ENCODE measurements at regions not wholly inside any gene's neighbourhood (a gene's known extent, or its start where the extent isn't known, plus 50 kb on each side); places are given as distances from the start of the nearest gene placed in this dataset.

GRCh38 chr12:43066471-43066870 lies 476.9 kb upstream of the PRICKLE1 start:
- intact Hi-C loops (cut with DNase I; ENCODE audit: low total_unique reads): no loop called here
- TF ChIP-seq POLR2A (IDR thresholded peaks at IDR 0.05): no peak
- no peak for TF ChIP-seq CTCF (IDR thresholded peaks at IDR 0.05)
- DNase-seq (ENCODE audit: low spot score in 2 of 2): no peak
- no peak overlapping the region for H3K4me3 ChIP-seq (ENCODE audit: low read depth, poor library complexity, severe bottlenecking)
- WGBS, 2 donors: 80 to 89% methylated on average over 2 of the region's 2 CpGs

- no peak for TF ChIP-seq POLR2A (IDR thresholded peaks at IDR 0.05)
- TF ChIP-seq CTCF (IDR thresholded peaks at IDR 0.05): no peak
- no peak overlapping the region for H3K4me3 ChIP-seq (ENCODE audit: low read depth, poor library complexity, severe bottlenecking)
- DNase-seq (ENCODE audit: low spot score in 2 of 2): no peak
- intact Hi-C loops (cut with DNase I; ENCODE audit: low total_unique reads): no loop called here
- 38 to 50% methylated on average over 3 of the region's 3 CpGs for WGBS, 2 donors
Observed at GRCh38 chr12:43063650-43064049, 474.1 kb upstream of the PRICKLE1 start.

- no peak for DNase-seq (ENCODE audit: low spot score in 2 of 2)
- H3K4me3 ChIP-seq (ENCODE audit: low read depth, poor library complexity, severe bottlenecking): no peak overlapping the region
- intact Hi-C loops (cut with DNase I; ENCODE audit: low total_unique reads): no loop called here
- 82 to 84% methylated on average over 1 of the region's 1 CpG for WGBS, 2 donors
- TF ChIP-seq POLR2A (IDR thresholded peaks at IDR 0.05) (no peak), CTCF (IDR thresholded peaks at IDR 0.05) (no peak)
Observed at GRCh38 chr12:43062201-43062895, 472.8 kb upstream of the PRICKLE1 start.

GRCh38 chr12:43060742-43061141 lies 471.2 kb upstream of the PRICKLE1 start:
- intact Hi-C loops (cut with DNase I; ENCODE audit: low total_unique reads): no loop called here
- DNase-seq (ENCODE audit: low spot score in 2 of 2): no peak
- 11 to 15% methylated on average over 2 of the region's 2 CpGs for WGBS, 2 donors
- H3K4me3 ChIP-seq (ENCODE audit: low read depth, poor library complexity, severe bottlenecking): no peak overlapping the region
- TF ChIP-seq POLR2A (IDR thresholded peaks at IDR 0.05) (no peak), CTCF (IDR thresholded peaks at IDR 0.05) (no peak)

GRCh38 chr12:43058616-43059015 lies 469.1 kb upstream of the PRICKLE1 start:
- intact Hi-C loops (cut with DNase I; ENCODE audit: low total_unique reads): no loop called here
- no peak for TF ChIP-seq POLR2A (IDR thresholded peaks at IDR 0.05)
- no peak for TF ChIP-seq CTCF (IDR thresholded peaks at IDR 0.05)
- H3K4me3 ChIP-seq (ENCODE audit: low read depth, poor library complexity, severe bottlenecking): no peak overlapping the region
- no peak for DNase-seq (ENCODE audit: low spot score in 2 of 2)
- WGBS, 2 donors: 94 to 95% methylated on average over 4 of the region's 4 CpGs

GRCh38 chr12:43057566-43057965 lies 468.0 kb upstream of the PRICKLE1 start:
- no peak for TF ChIP-seq CTCF (IDR thresholded peaks at IDR 0.05)
- no peak for TF ChIP-seq POLR2A (IDR thresholded peaks at IDR 0.05)
- H3K4me3 ChIP-seq (ENCODE audit: low read depth, poor library complexity, severe bottlenecking): no peak overlapping the region
- no peak for DNase-seq (ENCODE audit: low spot score in 2 of 2)
- intact Hi-C loops (cut with DNase I; ENCODE audit: low total_unique reads): no loop called here
